Tibial nerve (tissue), 4 donors: ENCODE measurements at regions not wholly inside any gene's neighbourhood (a gene's known extent, or its start where the extent isn't known, plus 50 kb on each side); places are given as distances from the start of the nearest gene placed in this dataset.

Experiments used
- DNase-seq, 2 donors: peaks; one replicate each; pipeline ENCODE4 v3.0.0-alpha.2; 2019; ENCODE audit warnings: low spot score in 2 of 2
- H3K27ac ChIP-seq, 4 donors: fragments of 200-600 bp; sonication (generic) in 3 of 4; one replicate each; pipeline ENCODE4 v1.5.1; 2017 to 2019; ENCODE audit warnings: mild to moderate bottlenecking in 1 of 4
- H3K27me3 ChIP-seq, 2 donors: fragments of 200-600 bp; sonication (generic) in 1 of 2; one replicate each; pipeline versions ENCODE4 v1.5.1 to v1.6.0; 2017 to 2019
- H3K36me3 ChIP-seq, 3 donors: fragments of 200-600 bp; sonication (generic); one replicate each; pipeline ENCODE4 v1.5.1; 2018 to 2019
- H3K4me1 ChIP-seq, 4 donors: fragments of 200-600 bp; sonication (generic) in 3 of 4; one replicate each; pipeline ENCODE4 v1.5.1; 2017 to 2019
- H3K4me3 ChIP-seq, 4 donors: fragments of 200-600 bp; sonication (generic) in 3 of 4; one replicate each; pipeline ENCODE4 v1.5.1; 2017 to 2019; ENCODE audit warnings: mild to moderate bottlenecking in 1 of 4, moderate library complexity in 1 of 4
- H3K9me3 ChIP-seq, 4 donors: fragments of 200-600 bp; sonication (generic) in 3 of 4; one replicate each; pipeline ENCODE4 v1.5.1; 2017 to 2019
- EP300 ChIP-seq, 2 donors: sonication (generic); formaldehyde crosslinking; IDR thresholded peaks; one replicate each; pipeline ENCODE4 v1.6.1; 2017; ENCODE audit warnings: antibody characterized with exemption in 2 of 2, mild to moderate bottlenecking in 1 of 2
- POLR2A ChIP-seq, 2 donors: fragments of 450-650 bp; IDR thresholded peaks; one replicate each; pipeline ENCODE4 v1.6.1; 2017; ENCODE audit warnings: antibody characterized with exemption in 2 of 2, mild to moderate bottlenecking in 2 of 2, moderate library complexity in 2 of 2
- WGBS, 2 donors: methylation state at CpG; one replicate each; pipeline ENCODE4 v1.1.5; 2018; 5-methylcytosine and 5-hydroxymethylcytosine counted together
- TF ChIP-seq, protein P1 (sequence below), 5 experiments: fragments of 200-600 bp in 3 of 5; fragments of 450-650 bp in 2 of 5; sonication (generic) in 3 of 5; IDR thresholded peaks; one replicate each; pipeline ENCODE4 v1.5.1; 2016 to 2019; ENCODE audit warnings: antibody characterized with exemption in 5 of 5, mild to moderate bottlenecking in 3 of 5, moderate library complexity in 2 of 5

DNA sequence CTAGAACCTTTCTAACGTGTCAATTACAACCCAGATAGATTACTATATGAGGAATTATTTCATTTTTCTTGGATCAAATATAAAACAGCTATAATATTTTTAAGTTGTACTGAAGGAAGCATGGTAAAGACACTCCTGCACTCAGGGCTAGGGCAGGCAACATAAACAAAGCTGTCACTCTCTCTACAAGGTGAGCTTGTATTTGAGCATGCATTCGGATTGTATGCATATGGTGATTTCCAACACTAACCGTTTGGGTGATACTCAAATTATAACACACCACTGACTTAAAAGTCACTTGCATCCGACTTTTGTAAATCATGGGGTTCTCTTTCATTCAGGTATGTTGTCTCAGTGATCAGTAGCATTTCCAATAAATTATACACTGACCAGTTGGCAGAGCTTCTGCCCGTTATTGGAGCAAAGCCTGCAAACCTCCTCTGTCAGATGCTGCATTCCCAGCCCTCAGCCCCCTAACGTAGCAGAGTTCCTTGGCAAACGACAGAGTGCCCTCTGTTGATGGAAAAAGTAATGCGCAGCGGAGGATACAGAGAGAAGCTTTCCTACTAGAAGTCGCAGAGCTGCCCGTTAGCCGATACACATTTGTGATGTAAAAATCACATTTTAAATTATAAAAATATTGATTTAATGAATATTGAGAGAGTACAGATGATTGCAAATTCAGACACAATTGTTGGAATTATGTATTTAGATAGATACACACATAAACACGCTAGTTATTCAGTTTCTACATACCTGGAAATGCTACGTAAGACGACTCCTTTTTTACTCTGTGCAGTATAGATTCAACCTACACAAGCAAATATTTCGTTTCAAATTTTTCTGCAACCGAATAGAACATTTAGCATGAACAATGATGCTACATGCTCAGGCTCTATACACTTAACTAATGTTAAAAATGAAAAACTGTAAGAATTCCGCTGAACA lies 173.9 kb upstream of the SP4 start:
- Histone ChIP-seq H3K27ac (no peak overlapping the region), H3K4me1 (no peaks in the 10 kb centered on the region), H3K9me3 (no peaks in the 10 kb centered on the region), H3K36me3 (no peaks in the 10 kb centered on the region), H3K27me3 (peaks cover 0 to 70% of the 10 kb centered on the region in 2 donors), H3K4me3 (no peak overlapping the region)
- TF ChIP-seq EP300 (IDR thresholded peaks at IDR 0.05) (no peak), POLR2A (IDR thresholded peaks at IDR 0.05) (no peak)
- TF ChIP-seq, protein P1, sequence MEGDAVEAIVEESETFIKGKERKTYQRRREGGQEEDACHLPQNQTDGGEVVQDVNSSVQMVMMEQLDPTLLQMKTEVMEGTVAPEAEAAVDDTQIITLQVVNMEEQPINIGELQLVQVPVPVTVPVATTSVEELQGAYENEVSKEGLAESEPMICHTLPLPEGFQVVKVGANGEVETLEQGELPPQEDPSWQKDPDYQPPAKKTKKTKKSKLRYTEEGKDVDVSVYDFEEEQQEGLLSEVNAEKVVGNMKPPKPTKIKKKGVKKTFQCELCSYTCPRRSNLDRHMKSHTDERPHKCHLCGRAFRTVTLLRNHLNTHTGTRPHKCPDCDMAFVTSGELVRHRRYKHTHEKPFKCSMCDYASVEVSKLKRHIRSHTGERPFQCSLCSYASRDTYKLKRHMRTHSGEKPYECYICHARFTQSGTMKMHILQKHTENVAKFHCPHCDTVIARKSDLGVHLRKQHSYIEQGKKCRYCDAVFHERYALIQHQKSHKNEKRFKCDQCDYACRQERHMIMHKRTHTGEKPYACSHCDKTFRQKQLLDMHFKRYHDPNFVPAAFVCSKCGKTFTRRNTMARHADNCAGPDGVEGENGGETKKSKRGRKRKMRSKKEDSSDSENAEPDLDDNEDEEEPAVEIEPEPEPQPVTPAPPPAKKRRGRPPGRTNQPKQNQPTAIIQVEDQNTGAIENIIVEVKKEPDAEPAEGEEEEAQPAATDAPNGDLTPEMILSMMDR (IDR thresholded peaks at IDR 0.05), result peak in 3 of 5 experiments; percentile 23 to 56 (median 49)
- DNase-seq, result peak in 1 of 2 donors; percentile 52
- 13 to 15% methylated on average over 18 of the region's 18 CpGs for WGBS, 2 donors

DNA sequence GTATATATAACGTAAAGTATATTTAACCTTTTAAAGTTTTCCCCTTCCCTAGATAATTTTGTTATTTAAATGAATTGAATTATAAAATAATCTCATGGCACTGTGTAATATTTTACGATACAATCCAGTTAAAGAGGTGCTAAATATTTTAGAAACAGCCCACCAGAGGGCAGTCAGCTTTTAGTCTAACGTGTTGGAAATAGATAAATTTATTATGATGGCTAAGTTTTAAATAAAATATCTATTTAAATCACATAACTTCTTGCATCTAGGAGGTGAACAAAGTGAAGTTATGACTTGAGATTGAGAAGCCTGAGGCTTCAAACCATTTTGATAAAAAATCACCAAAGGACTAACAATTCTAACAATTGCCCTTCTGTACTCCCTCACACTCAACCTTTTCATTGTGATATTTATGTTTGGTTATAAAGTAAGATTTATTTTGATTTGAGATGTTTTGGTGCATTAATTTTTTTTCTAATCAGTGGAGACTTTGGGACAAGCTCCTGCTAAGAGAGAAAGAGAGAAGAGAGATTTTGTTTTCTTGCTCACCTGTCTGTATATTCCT lies 171.5 kb upstream of the SP4 start:
- DNase-seq, result peak in 1 of 2 donors; percentile 28
- peaks cover 0 to 60% of the 10 kb centered on the region in 2 donors for H3K27me3 ChIP-seq
- H3K4me3 ChIP-seq, result no peak overlapping the region
- no peaks in the 10 kb centered on the region for H3K4me1 ChIP-seq
- H3K27ac ChIP-seq, result no peak overlapping the region
- H3K36me3 ChIP-seq, result no peaks in the 10 kb centered on the region
- H3K9me3 ChIP-seq, result no peaks in the 10 kb centered on the region
- TF ChIP-seq POLR2A (IDR thresholded peaks at IDR 0.05) (no peak), EP300 (IDR thresholded peaks at IDR 0.05) (no peak)
- TF ChIP-seq, protein P1 (IDR thresholded peaks at IDR 0.05), result peak in 3 of 5 experiments; percentile 17 to 41 (median 22)
- WGBS, 2 donors, result 15 to 16% methylated on average over 3 of the region's 3 CpGs

DNA sequence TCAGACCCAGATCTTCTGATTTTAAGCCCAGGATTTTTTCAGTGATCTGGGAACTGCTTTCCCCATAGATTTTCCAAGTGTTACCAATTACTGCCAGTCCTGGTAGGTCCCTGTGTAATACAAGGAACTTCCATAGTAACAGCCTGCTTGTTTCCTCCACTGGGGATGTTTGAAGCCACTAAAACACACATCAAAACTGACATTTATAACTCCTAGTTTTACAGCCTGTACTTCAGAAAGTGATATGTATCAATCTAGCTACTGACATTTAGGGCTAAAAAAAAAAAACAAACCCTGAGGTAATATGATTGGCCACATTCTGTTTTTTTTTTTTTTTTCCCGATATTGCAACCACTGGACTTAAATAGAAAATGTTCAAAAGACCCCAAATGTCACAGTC lies 166.9 kb upstream of the SP4 start:
- H3K4me1 ChIP-seq, result no peaks in the 10 kb centered on the region
- H3K4me3 ChIP-seq, result no peak overlapping the region
- TF ChIP-seq, protein P1 (IDR thresholded peaks at IDR 0.05), result no peak
- no peak for TF ChIP-seq EP300 (IDR thresholded peaks at IDR 0.05)
- no peak for TF ChIP-seq POLR2A (IDR thresholded peaks at IDR 0.05)
- no peaks in the 10 kb centered on the region for H3K36me3 ChIP-seq
- no peaks in the 10 kb centered on the region for H3K9me3 ChIP-seq
- H3K27ac ChIP-seq, result no peak overlapping the region
- H3K27me3 ChIP-seq, result peaks cover 0 to 20% of the 10 kb centered on the region in 2 donors
- 20 to 28% methylated on average over 1 of the region's 1 CpG for WGBS, 2 donors
- DNase-seq, result no peak

DNA sequence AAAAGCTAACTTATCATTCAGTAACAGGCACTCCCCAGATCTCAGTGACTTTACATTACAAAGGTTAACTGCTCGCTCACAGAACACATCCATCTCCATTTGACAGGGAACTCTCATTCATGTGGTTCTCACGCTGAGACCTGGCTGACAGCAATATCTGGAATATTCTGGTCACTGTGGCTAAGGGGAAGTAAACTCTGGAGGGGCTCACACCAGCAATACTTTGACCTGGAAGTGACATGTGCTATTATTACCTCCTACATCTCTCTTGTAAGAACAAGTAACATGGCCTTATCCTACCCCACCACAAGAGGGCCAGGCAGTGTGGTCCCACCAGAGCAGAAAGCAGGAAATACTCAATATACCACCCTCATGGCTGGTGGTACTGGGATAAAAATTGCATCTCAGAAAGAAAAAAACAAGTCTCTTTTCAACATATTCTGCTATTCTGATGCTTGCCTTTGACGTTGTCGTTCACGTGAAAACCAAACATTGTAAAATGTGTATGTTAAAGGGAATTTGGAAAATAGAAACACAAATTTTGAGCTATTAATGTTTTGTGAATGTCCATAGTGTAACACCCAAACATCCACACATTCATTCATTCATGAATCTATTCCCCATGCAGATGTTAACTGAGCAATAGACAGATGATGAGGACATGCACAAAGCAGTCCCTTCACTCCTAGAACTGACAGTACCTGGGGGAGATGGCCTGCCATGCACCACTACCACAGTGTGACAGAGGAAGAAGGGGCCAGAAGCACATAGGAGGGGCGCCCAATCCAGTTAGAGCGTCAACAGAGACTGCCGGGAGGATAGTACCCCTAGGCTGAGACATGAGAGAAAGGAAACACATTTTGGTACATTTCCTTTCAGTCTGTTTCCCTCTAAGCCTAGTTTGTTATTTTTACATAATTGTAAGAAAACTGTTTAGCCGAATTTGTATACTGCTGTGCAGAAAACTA lies 166.0 kb upstream of the SP4 start:
- H3K27ac ChIP-seq, result no peak overlapping the region
- no peak overlapping the region for H3K4me3 ChIP-seq
- H3K9me3 ChIP-seq, result no peaks in the 10 kb centered on the region
- H3K27me3 ChIP-seq, result peaks cover 0 to 14% of the 10 kb centered on the region in 2 donors
- TF ChIP-seq POLR2A (IDR thresholded peaks at IDR 0.05) (no peak), EP300 (IDR thresholded peaks at IDR 0.05) (no peak)
- TF ChIP-seq, protein P1 (IDR thresholded peaks at IDR 0.05), result peak in 2 of 5 experiments; percentile 16 to 29
- 37 to 41% methylated on average over 9 of the region's 9 CpGs for WGBS, 2 donors
- H3K36me3 ChIP-seq, result no peaks in the 10 kb centered on the region
- no peaks in the 10 kb centered on the region for H3K4me1 ChIP-seq
- no peak for DNase-seq
